HG03039 (cell line): ENCODE measurements at regions not wholly inside any gene's neighbourhood (a gene's known extent, or its start where the extent isn't known, plus 50 kb on each side); places are given as distances from the start of the nearest gene placed in this dataset.
"Not testable (repeated sequence)": the region's sequence is repeated elsewhere in the genome, so short reads cannot be mapped to it uniquely, and the experiment has no call there.

ENCODE experiments used
- ATAC-seq: cut with Tn5 transposase; IDR thresholded peaks from one replicate; pipeline ENCODE4 v1.9.1; 2021; ENCODE audit warnings: mild to moderate bottlenecking, moderate library complexity; ENCODE audit not compliant: unreplicated experiment

DNA sequence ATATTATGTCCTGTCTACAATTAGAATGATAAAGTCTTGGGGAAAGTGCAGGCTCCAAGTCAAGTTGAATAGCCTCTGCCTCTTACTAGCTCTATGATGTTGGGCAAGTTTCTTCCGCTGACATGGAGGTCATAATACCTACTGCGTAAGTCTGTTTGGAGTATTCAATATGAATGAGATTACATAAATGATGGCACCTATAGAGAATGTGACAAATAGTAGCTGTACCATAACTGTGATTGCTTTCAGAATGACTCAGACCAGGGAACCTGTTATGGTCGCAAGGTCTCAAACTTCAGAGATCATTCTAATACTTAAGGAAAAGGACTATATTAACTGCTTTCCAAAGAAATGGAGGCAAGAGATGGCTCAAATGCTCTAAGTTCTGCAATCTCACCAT lies 94.0 kb upstream of the ABCA1 start:
- no peak for ATAC-seq

DNA sequence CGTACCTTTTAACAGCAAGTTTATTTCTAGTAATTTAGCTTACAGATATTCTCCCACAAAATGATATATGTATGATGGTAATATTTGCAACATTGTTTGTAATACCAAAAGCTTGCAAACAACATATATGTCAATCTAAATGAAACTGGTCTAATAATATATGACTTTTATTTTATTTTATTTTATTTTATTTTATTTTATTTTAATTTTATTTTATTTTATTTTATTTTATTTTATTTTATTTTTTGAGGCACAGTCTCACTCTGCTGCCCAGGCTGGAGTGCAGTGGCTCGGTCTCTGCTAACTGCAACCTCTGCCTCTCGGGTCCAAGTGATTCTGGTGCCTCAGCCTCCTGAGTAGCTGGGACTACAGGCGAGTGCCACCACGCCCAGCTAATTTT lies 94.6 kb upstream of the ABCA1 start:
- ATAC-seq, result not testable (repeated sequence)

- no peak for ATAC-seq
Measured at GRCh38 chr9:105023788-105024187, 95.8 kb upstream of the ABCA1 start.

DNA sequence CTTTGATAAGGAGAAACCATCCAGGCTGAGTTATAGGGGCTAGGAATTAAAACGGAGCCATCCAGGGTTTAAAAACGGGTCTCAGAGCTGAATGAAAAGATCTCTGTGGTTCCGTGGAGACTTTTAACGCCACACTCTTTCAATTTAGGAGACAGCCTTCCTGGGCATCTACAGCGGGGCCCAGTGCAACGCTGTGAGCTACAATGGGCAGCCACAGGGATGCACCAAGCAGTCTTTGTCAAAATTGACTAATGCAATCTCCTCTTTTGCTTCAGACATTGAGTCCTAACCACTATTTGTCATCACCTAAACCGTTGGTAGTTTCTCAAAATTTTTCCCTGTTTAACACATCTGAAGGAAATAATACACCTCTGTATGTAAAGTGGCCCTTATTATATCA lies 96.6 kb upstream of the ABCA1 start:
- no peak for ATAC-seq

- no peak for ATAC-seq
Measured at GRCh38 chr9:105026451-105026850, 98.5 kb upstream of the ABCA1 start.

GRCh38 chr9:105027084-105027483 lies 99.1 kb upstream of the ABCA1 start:
- no peak for ATAC-seq

GRCh38 chr9:105030285-105030684 lies 102.3 kb upstream of the ABCA1 start:
- ATAC-seq, result no peak

- ATAC-seq, result no peak
Measured at GRCh38 chr9:105037139-105037538, 109.2 kb upstream of the ABCA1 start.

DNA sequence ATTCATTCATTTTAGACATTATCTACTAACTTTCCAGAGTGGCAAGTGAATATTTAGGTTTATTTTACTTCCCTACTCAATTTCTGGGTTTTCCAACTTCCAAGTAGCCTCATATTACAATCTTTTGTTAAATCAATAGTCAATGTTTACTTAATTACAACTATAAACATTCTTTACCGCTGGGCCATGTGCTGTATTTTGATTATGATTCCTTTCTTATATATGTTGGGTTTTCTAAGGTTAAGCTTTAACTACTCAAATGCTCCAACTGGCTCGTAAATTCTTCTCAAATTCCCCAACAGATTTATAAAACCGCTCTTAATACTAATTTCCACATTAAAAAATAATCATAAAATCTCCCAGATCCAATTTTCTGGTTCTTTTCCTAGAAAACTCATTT lies 110.1 kb upstream of the ABCA1 start:
- ATAC-seq, result no peak

DNA sequence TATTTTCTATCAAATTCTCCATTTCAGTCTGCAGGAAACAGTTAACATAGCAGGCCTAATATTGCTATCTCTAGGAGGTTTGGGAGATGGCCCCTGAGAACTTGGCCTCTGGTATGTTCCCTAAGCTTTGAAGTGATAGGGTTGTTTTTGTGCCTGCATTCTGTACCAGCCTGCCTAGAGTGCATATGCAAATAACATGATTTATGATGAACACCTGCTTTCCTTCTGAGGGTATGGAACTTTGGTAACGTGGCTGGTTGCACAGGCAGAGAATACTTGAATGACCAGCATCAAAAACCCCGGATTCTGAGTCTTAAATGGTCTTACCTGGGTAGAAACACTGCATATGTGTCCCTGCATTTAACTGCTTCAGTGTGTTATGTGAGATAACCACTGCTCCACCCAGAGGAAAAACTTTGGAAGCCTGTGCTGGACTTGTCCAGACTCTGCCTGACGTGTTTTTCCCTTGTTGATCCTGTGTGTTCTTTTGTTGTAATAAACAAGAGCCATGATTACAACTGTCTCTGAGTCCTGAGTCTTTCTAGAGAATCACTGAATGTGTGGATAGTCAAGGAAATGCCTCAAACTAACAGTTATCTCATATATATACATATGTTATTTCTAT lies 111.3 kb upstream of the ABCA1 start:
- no peak for ATAC-seq

DNA sequence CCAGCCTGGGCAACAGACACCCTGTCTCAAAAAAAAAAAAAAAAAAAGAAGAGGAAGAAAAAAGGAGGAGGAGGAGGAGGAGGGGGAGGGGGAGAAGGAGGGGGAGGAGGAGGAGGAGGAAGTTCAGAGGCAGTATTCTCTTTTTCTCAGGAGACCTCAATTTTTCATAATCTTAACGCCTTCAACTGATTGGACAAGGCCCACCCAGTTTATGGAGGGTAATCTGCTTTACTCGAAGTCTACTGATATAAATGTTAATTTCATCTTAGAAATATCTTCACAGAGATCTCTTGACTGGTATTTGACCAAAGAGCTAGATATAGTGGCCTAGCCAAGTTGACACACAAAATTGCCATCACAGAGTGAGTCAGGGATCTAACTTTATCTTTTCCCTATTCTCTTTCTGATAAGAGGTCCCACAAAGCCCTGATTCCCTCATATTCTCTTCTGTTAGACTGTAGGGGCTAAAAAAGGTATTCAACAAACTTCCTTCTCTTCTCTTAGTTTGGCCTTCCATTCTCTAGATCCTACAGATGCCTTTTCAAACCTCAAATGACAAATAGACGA lies 115.5 kb upstream of the ABCA1 start:
- no peak for ATAC-seq

DNA sequence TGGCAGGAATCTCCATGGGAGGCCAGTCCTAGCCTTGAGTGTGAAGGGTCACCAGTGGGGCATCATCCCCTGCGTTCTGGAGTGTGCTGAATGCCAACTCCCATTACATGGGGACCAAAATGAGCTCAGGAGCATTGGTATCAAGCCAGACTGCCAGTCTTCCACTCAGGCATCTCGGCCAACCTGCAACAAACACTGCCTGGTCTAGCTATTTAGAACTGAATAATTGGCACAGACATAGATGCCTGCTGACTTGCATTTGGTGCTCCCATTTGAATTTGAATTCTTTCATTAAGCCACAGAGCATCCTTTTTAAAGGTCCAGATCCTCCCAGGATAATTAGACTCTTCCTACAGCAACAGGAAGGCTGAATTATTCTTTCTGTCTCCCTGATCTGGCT lies 116.6 kb upstream of the ABCA1 start:
- ATAC-seq, result no peak

DNA sequence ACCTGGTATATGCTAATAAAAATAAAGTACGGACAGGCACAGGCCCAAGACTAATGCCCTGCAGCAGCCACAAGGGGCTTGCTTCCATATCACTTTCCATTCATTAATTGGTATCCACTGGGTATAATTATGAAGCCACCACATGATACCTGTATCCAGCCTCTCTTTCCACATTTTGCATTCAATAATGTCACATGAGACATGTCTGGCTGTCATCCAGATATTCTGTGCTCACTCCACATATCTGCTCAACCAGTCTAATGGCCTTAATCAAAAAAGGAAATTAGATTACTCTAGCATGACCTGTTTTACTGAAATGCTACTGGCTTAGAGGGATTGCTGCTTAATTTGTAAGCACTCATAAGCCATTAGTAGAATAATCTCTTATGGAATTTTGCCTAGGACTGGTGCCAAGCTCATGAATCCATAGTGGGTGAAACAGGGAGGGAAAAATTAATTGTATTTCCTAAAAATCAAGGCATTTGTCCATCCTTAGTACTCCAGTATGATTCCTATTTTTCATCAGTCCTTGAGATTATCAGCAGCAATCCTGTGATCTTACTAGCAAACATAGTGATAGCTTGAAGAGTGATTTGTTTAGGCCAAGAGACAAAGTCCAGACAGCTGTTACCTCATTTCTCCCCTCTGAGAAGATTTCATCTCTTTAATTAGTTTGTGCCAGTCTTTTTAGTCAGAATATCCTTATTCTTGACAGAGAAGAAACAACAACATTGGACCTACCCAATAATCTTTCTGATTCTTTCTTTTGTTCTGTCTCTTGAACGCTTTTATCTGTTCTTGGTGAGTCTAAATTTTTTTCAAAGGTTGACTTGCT lies 119.2 kb upstream of the ABCA1 start:
- no peak for ATAC-seq

DNA sequence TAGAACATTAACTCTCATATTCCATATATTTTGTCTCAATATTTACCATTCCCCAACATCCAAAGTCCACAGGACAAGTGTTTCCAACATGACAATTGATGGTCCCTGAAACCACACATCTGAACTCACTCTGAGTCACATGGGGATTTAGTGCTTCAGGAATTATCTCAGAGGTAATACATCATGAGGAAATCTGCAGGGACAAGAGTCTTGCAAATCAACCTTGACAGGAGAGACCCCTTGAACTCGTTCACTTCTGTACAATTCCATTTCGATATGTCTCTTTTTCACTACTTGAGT lies 119.7 kb upstream of the ABCA1 start:
- no peak for ATAC-seq

GRCh38 chr9:105048331-105048730 lies 120.4 kb upstream of the ABCA1 start:
- no peak for ATAC-seq

DNA sequence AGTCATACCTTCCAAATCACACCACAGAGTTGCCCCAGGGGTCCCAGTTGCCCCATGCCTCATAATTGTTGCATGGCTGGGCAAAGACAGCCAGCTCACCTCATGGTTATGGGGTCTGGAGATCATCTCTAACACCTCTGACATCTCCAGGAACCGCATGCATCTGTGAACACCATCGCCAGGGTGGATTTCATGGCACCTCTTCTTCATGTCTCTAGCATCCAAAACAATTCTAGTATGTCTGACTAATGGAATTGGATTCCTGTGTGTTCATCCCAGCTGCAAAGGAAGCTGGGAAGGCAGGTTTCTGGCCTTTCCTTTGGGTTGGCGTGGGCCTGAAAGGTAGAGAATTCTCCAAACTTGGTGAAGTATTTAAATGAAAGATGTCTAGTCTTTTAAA lies 122.3 kb upstream of the ABCA1 start:
- ATAC-seq, result no peak

DNA sequence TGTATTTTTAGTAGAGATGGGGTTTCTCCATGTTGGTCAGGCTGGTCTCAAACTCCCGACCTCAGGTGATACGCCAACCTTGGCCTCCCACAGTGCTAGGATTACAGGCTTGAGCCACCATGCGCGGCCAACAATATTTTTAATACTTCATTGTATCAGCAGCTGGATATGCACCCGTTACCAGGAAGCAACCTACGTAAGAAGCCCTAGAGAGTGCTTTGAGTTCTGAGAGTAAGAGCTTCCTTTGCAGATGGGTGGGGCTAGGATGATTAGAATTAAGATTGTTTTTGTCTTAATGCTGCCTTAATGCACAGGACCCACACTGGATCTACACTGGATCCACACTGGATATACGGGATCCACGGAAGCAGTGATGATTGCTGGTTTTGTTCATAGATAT lies 123.9 kb upstream of the ABCA1 start:
- no peak for ATAC-seq

GRCh38 chr9:105052346-105052745 lies 124.4 kb upstream of the ABCA1 start:
- no peak for ATAC-seq

GRCh38 chr9:105053209-105053652 lies 125.3 kb upstream of the ABCA1 start:
- peak; percentile 89 for ATAC-seq

GRCh38 chr9:105054491-105054890 lies 126.5 kb upstream of the ABCA1 start:
- ATAC-seq, result no peak

DNA sequence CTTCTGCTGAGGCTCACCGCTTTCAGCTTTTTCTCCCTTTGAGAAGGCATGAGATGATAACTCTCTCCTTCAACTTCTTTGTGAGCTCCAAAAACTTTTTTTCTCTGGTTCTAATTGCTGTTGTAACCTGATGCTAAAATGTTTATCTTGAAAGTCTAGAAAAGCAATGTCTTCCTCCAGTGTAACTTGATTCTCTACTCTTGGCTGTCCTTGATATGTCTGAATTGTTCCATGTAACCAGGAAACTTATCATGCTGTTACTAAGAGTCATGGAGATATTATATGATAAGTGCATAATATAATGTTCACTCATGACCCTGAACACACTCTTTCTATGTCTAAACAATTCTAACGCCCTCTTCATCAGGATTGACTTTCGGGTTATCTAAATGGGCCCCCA lies 128.0 kb upstream of the ABCA1 start:
- ATAC-seq, result no peak

GRCh38 chr9:105057551-105057950 lies 129.6 kb upstream of the ABCA1 start:
- no peak for ATAC-seq
